ENCODE measurements at regions not wholly inside any gene's neighbourhood (a gene's known extent, or its start where the extent isn't known, plus 50 kb on each side); places are given as distances from the start of the nearest gene placed in this dataset.

- TF ChIP-seq, protein P1, sequence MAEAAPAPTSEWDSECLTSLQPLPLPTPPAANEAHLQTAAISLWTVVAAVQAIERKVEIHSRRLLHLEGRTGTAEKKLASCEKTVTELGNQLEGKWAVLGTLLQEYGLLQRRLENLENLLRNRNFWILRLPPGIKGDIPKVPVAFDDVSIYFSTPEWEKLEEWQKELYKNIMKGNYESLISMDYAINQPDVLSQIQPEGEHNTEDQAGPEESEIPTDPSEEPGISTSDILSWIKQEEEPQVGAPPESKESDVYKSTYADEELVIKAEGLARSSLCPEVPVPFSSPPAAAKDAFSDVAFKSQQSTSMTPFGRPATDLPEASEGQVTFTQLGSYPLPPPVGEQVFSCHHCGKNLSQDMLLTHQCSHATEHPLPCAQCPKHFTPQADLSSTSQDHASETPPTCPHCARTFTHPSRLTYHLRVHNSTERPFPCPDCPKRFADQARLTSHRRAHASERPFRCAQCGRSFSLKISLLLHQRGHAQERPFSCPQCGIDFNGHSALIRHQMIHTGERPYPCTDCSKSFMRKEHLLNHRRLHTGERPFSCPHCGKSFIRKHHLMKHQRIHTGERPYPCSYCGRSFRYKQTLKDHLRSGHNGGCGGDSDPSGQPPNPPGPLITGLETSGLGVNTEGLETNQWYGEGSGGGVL (tag by site-specific recombination; IDR thresholded peaks at IDR 0.05): no peak
- TF ChIP-seq, protein P2, sequence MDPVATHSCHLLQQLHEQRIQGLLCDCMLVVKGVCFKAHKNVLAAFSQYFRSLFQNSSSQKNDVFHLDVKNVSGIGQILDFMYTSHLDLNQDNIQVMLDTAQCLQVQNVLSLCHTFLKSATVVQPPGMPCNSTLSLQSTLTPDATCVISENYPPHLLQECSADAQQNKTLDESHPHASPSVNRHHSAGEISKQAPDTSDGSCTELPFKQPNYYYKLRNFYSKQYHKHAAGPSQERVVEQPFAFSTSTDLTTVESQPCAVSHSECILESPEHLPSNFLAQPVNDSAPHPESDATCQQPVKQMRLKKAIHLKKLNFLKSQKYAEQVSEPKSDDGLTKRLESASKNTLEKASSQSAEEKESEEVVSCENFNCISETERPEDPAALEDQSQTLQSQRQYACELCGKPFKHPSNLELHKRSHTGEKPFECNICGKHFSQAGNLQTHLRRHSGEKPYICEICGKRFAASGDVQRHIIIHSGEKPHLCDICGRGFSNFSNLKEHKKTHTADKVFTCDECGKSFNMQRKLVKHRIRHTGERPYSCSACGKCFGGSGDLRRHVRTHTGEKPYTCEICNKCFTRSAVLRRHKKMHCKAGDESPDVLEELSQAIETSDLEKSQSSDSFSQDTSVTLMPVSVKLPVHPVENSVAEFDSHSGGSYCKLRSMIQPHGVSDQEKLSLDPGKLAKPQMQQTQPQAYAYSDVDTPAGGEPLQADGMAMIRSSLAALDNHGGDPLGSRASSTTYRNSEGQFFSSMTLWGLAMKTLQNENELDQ (tag by site-specific recombination; IDR thresholded peaks at IDR 0.05; ENCODE audit: low read depth): no peak
- no peak for TF ChIP-seq ZBTB6 (tag by site-specific recombination; IDR thresholded peaks at IDR 0.05)
Measured at GRCh38 chr1:166629946-166630345, 209.3 kb upstream of the POGK start (continued).

DNA sequence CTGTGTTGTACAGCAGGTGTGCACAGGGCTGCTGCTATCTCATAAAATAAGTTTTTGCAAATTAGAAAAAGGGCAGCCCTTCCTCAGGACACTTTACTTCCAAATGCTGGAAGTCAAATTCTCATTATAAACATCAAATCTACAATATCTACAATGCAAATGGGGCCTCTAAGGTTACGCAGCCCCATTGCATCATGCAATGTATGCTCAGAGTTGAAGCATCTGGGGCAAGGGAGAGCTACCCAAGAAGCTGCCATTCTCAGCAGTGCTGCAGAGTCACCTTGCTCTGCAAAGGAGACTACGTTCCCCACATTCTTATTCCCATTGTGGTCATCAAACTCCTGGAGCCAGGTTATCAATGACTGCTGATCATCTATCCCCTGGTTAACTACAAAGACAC, 208.9 kb upstream of the POGK start:
- TF ChIP-seq ZNF239 (tag by site-specific recombination; IDR thresholded peaks at IDR 0.05) (no peak), ZNF843 (tag by site-specific recombination; IDR thresholded peaks at IDR 0.05) (no peak), ZNF555 (tag by site-specific recombination; conservative IDR thresholded peaks at IDR 0.05) (no peak), ZNF138 (tag by site-specific recombination; IDR thresholded peaks at IDR 0.05; ENCODE audit: borderline replicate concordance) (no peak), GLI4 (tag by site-specific recombination; IDR thresholded peaks at IDR 0.05) (no peak), ZNF23 (tag by site-specific recombination; IDR thresholded peaks at IDR 0.05; ENCODE audit: borderline replicate concordance) (no peak), ZNF624 (tag by site-specific recombination; IDR thresholded peaks at IDR 0.05) (no peak), OSR2 (tag by site-specific recombination; IDR thresholded peaks at IDR 0.05) (no peak), ZNF26 (tag by site-specific recombination; IDR thresholded peaks at IDR 0.05) (no peak), ZNF184 (tag by site-specific recombination; IDR thresholded peaks at IDR 0.05) (no peak), ZNF558 (tag by site-specific recombination; IDR thresholded peaks at IDR 0.05) (no peak), ELK4 (IDR thresholded peaks at IDR 0.05; ENCODE audit: borderline replicate concordance, low read depth, low read length) (no peak), ZNF561 (tag by site-specific recombination; IDR thresholded peaks at IDR 0.05; ENCODE audit: borderline replicate concordance) (no peak), ZFP41 (tag by site-specific recombination; IDR thresholded peaks at IDR 0.05; ENCODE audit: borderline replicate concordance) (no peak), ZNF354C (tag by site-specific recombination; IDR thresholded peaks at IDR 0.05; ENCODE audit: borderline replicate concordance, low read depth) (no peak), ZNF146 (tag by site-specific recombination; IDR thresholded peaks at IDR 0.05) (no peak), PBX3 (CRISPR knock-in tag; IDR thresholded peaks at IDR 0.05) (no peak), ZNF112 (tag by site-specific recombination; IDR thresholded peaks at IDR 0.05) (no peak), ZNF214 (tag by site-specific recombination; IDR thresholded peaks at IDR 0.05; ENCODE audit: borderline replicate concordance) (no peak)
- TF ChIP-seq, protein P3, sequence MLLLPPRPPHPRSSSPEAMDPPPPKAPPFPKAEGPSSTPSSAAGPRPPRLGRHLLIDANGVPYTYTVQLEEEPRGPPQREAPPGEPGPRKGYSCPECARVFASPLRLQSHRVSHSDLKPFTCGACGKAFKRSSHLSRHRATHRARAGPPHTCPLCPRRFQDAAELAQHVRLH (tag by site-specific recombination; IDR thresholded peaks at IDR 0.05): no peak
- Histone ChIP-seq H3K27ac (ENCODE audit: extremely low read depth, low read depth, low read length) (no peak overlapping the region), H3K36me3 (ENCODE audit: control insufficient read depth in 2 of 2, insufficient read depth in 1 of 2, low read length in 2 of 2) (no peaks in the 10 kb centered on the region), H3K4me1 (ENCODE audit: control insufficient read depth, insufficient read depth, low read length) (no peaks in the 10 kb centered on the region), H3K4me3 (ENCODE audit: low read depth, low read length) (no peak overlapping the region), H3K9me3 (ENCODE audit: control insufficient read depth, insufficient read depth, low read depth, low read length) (no peaks in the 10 kb centered on the region)
- ChIA-PET POLR2A (no interaction called here), CTCF (no interaction called here)
